GM12875 (cell line): ENCODE measurements at regions not wholly inside any gene's neighbourhood (a gene's known extent, or its start where the extent isn't known, plus 50 kb on each side); places are given as distances from the start of the nearest gene placed in this dataset.

Experiments
- H3K4me3 ChIP-seq: one replicate; pipeline ENCODE4 v1.5.1; 2011; ENCODE audit warnings: low read depth, low read length, control low read depth
- CTCF ChIP-seq: IDR thresholded peaks from 2 replicates; pipeline ENCODE4 v1.5.1; 2011; ENCODE audit warnings: low read depth, mild to moderate bottlenecking, control low read depth, inconsistent platforms, low read length, moderate library complexity, borderline replicate concordance; ENCODE audit not compliant: insufficient read depth

GRCh38 chr16:26885674-26886073, 181.1 kb upstream of the C16orf82 start:
- no peak for TF ChIP-seq CTCF
- H3K4me3 ChIP-seq, result no peak overlapping the region

- TF ChIP-seq CTCF, result no peak
- H3K4me3 ChIP-seq, result no peak overlapping the region
Observed at GRCh38 chr16:26889740-26890139, 177.0 kb upstream of the C16orf82 start.

GRCh38 chr16:26898200-26898599, 168.5 kb upstream of the C16orf82 start:
- no peak for TF ChIP-seq CTCF

GRCh38 chr16:26901196-26901861, 165.4 kb upstream of the C16orf82 start:
- TF ChIP-seq CTCF, result no peak
- no peak overlapping the region for H3K4me3 ChIP-seq

More at GRCh38 chr16:26898200-26898599, 168.5 kb upstream of the C16orf82 start:
- H3K4me3 ChIP-seq, result no peak overlapping the region

GRCh38 chr16:26901983-26902382, 164.7 kb upstream of the C16orf82 start:
- H3K4me3 ChIP-seq, result no peak overlapping the region
- TF ChIP-seq CTCF, result no peak

- TF ChIP-seq CTCF, result no peak
- no peak overlapping the region for H3K4me3 ChIP-seq
Observed at GRCh38 chr16:26905336-26905735, 161.4 kb upstream of the C16orf82 start.

- no peak overlapping the region for H3K4me3 ChIP-seq
- no peak for TF ChIP-seq CTCF
Observed at GRCh38 chr16:26909623-26910022, 157.1 kb upstream of the C16orf82 start.
